Mesothelial cell of epicardium (in vitro differentiated cells): ENCODE measurements at regions not wholly inside any gene's neighbourhood (a gene's known extent, or its start where the extent isn't known, plus 50 kb on each side); places are given as distances from the start of the nearest gene placed in this dataset.

Source experiments
- DNase-seq, 2 experiments: peaks; one replicate each; pipeline ENCODE4 v3.0.0; 2021; ENCODE audit warnings: low spot score in 2 of 2; ENCODE audit not compliant: unreplicated experiment in 2 of 2
- H3K27ac Mint-ChIP-seq: 2 replicates; pipeline ENCODE4 v1.8.0; 2021; ENCODE audit warnings: mixed read lengths
- H3K27me3 Mint-ChIP-seq: 2 replicates; pipeline ENCODE4 v1.8.0; 2021; ENCODE audit warnings: low read depth, mixed read lengths
- H3K36me3 Mint-ChIP-seq: 2 replicates; pipeline ENCODE4 v1.8.0; 2021; ENCODE audit warnings: mixed read lengths
- H3K4me1 Mint-ChIP-seq: 2 replicates; pipeline ENCODE4 v1.8.0; 2021; ENCODE audit warnings: mixed read lengths
- H3K4me3 Mint-ChIP-seq: 2 replicates; pipeline ENCODE4 v1.8.0; 2021; ENCODE audit warnings: mild to moderate bottlenecking, moderate library complexity, mixed read lengths
- H3K9me3 Mint-ChIP-seq: 2 replicates; pipeline ENCODE4 v1.8.0; 2021; ENCODE audit warnings: mixed read lengths
- CTCF ChIP-seq: fragments of 200-600 bp; sonication (generic); IDR thresholded peaks from one replicate; pipeline ENCODE4 v1.5.0; 2021; ENCODE audit warnings: antibody characterized with exemption; ENCODE audit not compliant: unreplicated experiment

GRCh38 chr11:127640561-127641451 lies 640.2 kb upstream of the KIRREL3 start:
- Mint-ChIP-seq H3K4me3 (no peak overlapping the region), H3K27ac (no peak overlapping the region)
- no peak for TF ChIP-seq CTCF

GRCh38 chr11:127639916-127640315 lies 639.3 kb upstream of the KIRREL3 start:
- no peak for TF ChIP-seq CTCF

More at GRCh38 chr11:127640561-127641451, 640.2 kb upstream of the KIRREL3 start:
- Mint-ChIP-seq H3K4me1 (peaks cover 8% of the 10 kb centered on the region), H3K9me3 (no peaks in the 10 kb centered on the region), H3K27me3 (no peaks in the 10 kb centered on the region), H3K36me3 (no peaks in the 10 kb centered on the region)
- no peak for DNase-seq

GRCh38 chr11:127632976-127633680 lies 632.6 kb upstream of the KIRREL3 start:
- no peaks in the 10 kb centered on the region for H3K9me3 Mint-ChIP-seq
- DNase-seq: no peak
- no peaks in the 10 kb centered on the region for H3K36me3 Mint-ChIP-seq
- no peak overlapping the region for H3K4me3 Mint-ChIP-seq
- peaks cover 3% of the 10 kb centered on the region for H3K4me1 Mint-ChIP-seq
- H3K27ac Mint-ChIP-seq: no peak overlapping the region
- no peak for TF ChIP-seq CTCF
- H3K27me3 Mint-ChIP-seq: peaks cover 2% of the 10 kb centered on the region

More at GRCh38 chr11:127639916-127640315, 639.3 kb upstream of the KIRREL3 start:
- peaks cover 8% of the 10 kb centered on the region for H3K4me1 Mint-ChIP-seq
- H3K36me3 Mint-ChIP-seq: no peaks in the 10 kb centered on the region
- H3K9me3 Mint-ChIP-seq: no peaks in the 10 kb centered on the region
- no peak overlapping the region for H3K4me3 Mint-ChIP-seq
- H3K27ac Mint-ChIP-seq: no peak overlapping the region
- H3K27me3 Mint-ChIP-seq: no peaks in the 10 kb centered on the region
- no peak for DNase-seq

GRCh38 chr11:127632546-127632945 lies 632.0 kb upstream of the KIRREL3 start:
- TF ChIP-seq CTCF: no peak
- H3K9me3 Mint-ChIP-seq: no peaks in the 10 kb centered on the region
- no peak overlapping the region for H3K27ac Mint-ChIP-seq
- H3K27me3 Mint-ChIP-seq: peaks cover 2% of the 10 kb centered on the region
- no peaks in the 10 kb centered on the region for H3K36me3 Mint-ChIP-seq
- DNase-seq: no peak
- H3K4me1 Mint-ChIP-seq: peaks cover 8% of the 10 kb centered on the region
- no peak overlapping the region for H3K4me3 Mint-ChIP-seq

GRCh38 chr11:127631974-127632373 lies 631.4 kb upstream of the KIRREL3 start:
- peaks cover 2% of the 10 kb centered on the region for H3K27me3 Mint-ChIP-seq
- no peak overlapping the region for H3K27ac Mint-ChIP-seq
- DNase-seq: no peak
- no peaks in the 10 kb centered on the region for H3K36me3 Mint-ChIP-seq
- no peak overlapping the region for H3K4me3 Mint-ChIP-seq
- no peaks in the 10 kb centered on the region for H3K9me3 Mint-ChIP-seq
- H3K4me1 Mint-ChIP-seq: peaks cover 11% of the 10 kb centered on the region
- no peak for TF ChIP-seq CTCF
